GM21737 (cell line): ENCODE measurements at regions not wholly inside any gene's neighbourhood (a gene's known extent, or its start where the extent isn't known, plus 50 kb on each side); places are given as distances from the start of the nearest gene placed in this dataset.

ENCODE experiments used
- ATAC-seq: cut with Tn5 transposase; IDR thresholded peaks from one replicate; pipeline ENCODE4 v1.9.1; 2021; ENCODE audit warnings: mild to moderate bottlenecking, moderate library complexity; ENCODE audit not compliant: unreplicated experiment

GRCh38 chr5:61650661-61651060 is 318.6 kb downstream of the ZSWIM6 start:
- no peak for ATAC-seq

GRCh38 chr5:61651195-61651594 is 319.1 kb downstream of the ZSWIM6 start:
- ATAC-seq = no peak

DNA sequence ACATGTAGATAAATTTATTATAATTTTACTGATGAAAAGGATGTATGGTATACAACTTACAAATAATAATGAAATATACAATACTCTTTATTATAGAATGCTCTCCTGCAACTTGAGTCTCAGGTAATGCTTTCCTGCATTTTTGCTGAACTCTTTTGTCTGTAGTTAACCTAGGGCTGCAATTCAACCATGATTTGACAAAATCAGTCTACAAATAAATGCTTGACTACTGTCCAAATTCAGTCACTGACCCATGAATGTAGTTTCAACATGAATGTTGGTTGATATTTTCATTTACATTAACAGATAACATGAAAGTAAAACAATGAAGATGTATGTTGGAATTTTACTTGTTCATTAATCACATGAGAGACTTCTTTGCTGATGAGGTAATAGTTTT is 320.9 kb downstream of the ZSWIM6 start:
- no peak for ATAC-seq

GRCh38 chr5:61653807-61654580 is 321.9 kb downstream of the ZSWIM6 start:
- ATAC-seq = no peak

DNA sequence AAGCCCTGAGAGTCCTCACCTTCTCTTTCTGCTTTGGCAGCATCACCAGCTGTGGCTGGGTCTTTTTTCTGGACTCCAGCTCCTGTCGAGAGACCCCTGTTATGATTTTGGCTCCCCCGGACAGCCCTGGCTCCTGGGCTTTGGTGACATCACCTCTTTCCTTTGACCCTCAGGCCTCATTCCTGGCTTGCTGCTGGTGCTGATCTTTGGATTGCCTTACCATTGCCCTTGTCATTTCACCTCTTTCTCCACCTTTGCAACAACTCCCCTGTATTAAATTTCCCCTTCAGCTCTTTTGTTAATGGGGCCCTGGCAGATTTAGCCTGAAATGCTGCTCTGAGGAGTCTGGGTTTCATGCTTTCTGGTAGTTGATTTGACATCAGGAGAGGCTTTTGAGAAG is 322.8 kb downstream of the ZSWIM6 start:
- no peak for ATAC-seq

DNA sequence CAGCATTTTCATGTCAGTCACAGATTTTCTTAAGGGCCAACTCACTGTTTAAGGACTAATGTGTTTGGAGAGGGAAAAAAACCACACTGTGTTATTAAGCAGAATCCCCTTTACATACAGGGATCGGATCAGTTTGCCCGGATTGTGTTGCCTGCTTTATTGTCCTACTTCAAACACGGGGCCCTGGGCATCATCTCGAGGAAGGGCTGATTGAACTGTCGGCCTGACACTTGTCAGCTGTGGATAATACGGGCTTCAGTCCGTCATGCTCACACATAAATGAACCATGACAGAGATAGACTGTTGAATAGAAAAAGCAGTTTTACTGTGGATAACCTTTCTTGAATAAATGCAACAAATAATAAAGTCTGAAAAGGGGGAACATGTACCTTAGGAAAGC is 325.0 kb downstream of the ZSWIM6 start:
- no peak for ATAC-seq

- ATAC-seq = no peak
Measured at GRCh38 chr5:61657686-61658085, 325.6 kb downstream of the ZSWIM6 start.

GRCh38 chr5:61658592-61659008 is 326.5 kb downstream of the ZSWIM6 start:
- peak; percentile 76 for ATAC-seq

- no peak for ATAC-seq
Measured at GRCh38 chr5:61659221-61659696, 327.2 kb downstream of the ZSWIM6 start.

DNA sequence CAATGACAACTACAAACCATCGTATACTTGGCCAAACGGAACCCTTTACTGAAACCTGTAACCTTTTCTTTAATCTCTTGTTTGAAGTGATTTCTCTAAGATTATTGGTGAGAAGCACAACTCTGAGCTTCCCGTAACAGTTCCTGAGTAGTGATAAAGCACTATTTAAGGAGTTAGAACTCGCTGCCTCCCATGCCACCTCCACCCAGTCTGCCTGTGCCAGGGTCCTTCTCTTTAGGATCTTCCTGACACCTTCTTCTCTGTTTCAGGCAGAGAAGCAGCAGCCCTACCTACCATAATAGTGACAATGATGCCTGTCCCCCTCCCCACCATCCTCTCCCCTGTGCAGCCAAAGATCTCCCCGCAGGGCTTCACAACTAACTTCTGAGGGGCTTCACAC is 330.6 kb downstream of the ZSWIM6 start:
- no peak for ATAC-seq

- no peak for ATAC-seq
Measured at GRCh38 chr5:61666064-61666621, 334.1 kb downstream of the ZSWIM6 start.

DNA sequence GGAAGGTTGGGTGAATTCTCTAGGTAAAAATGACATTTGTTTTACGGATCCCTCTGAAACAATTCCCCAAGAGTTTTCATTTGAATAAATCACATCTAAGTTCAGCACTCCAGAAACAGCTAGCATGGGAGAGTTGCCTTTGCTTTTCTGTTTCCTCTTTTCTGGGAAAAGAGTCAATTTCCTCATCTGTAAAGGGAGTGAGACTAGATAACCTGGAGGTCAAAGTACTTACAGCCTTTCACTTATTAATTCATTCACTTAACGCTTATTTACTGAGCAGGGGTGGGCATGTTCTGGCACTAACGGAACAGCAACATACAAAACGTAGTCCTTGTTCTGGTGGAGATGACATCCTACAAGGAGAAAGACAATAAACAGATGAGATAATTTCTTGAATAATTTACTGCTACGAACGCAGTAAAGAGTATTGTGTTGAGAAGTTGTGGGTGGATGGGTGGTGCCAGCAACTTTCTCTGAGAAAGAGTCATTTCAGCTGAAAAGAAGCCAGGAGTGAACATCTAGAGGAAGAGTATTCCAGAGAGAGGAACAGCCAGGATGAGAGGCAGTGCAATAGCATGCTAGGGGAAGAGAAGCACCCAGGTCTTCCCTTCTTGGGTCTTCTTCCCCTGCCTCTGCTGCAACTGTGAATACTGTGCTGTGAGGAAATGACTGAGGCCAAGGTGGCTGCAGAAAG is 335.6 kb downstream of the ZSWIM6 start:
- no peak for ATAC-seq

GRCh38 chr5:61669531-61669930 is 337.5 kb downstream of the ZSWIM6 start:
- no peak for ATAC-seq

DNA sequence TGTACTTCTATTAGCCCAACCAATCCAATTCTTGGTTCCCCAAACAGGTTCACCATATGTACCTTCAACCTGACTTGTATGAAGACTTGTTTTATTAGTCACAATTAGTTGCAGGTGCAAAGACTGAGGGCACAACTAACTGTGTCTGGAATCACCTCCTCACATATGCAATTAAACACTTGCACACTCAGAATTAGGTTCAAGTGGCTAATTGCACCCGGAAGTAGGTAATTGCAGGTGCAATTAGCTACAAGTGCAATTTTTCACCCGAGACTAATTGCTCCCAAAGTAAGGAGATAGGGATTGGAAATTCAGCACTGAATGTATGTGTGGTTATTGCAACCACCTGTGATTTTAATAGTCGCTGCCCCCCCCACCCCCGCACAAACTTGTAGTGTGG is 338.9 kb downstream of the ZSWIM6 start:
- no peak for ATAC-seq

- ATAC-seq = no peak
Measured at GRCh38 chr5:61673007-61673735, 341.1 kb downstream of the ZSWIM6 start.

- ATAC-seq = no peak
Measured at GRCh38 chr5:61674378-61674777, 342.3 kb downstream of the ZSWIM6 start.

DNA sequence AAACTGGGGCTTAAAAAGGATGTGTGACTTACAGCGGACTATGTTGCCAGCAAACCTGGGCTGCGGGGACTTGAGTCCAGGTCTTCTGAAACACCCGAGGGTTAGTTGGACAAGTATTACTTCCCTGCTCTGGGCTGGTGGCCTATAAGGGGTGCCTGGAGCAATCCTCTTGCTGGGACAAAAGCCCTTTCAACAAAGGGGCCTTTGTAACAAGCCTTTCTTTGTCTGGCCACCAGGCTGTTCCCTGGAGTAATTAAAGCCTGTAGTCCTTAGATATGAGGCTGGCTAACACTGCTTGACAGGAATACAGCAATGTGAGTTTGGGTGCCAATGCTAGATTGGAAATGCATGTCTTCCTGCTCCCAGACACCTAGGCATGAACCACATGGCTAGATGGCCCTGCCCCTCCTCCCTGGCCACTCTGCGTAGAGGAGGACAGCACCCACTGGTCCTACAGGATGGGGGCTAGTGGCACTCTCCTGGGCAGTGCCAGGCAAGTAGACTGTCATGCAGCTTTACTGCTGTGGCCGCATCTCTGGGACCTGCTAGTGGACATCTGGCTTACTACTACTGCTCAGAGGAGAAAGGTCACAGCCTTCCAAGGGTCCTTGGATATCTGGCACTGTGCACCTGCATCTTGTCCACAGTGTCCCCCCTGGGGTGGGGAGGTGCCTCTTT is 343.1 kb downstream of the ZSWIM6 start:
- no peak for ATAC-seq

DNA sequence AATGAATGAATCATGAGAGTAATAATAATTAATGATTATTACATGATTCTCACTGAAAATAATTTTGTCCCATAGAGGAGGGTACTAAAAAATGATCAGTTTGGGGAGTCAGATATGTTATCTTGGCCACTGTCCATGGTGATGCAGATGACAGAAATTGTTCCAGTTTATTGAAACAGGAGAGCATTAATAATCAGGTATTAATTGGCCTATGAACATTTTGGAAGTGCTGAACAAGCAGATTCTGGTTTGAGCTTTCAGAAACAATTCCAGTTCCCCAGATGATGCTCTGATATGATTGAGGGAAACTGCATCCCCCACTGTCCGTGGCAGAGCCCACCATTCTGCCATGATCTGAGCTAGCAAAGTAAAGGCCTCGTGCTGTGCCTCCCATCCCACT is 345.2 kb downstream of the ZSWIM6 start:
- ATAC-seq = no peak

DNA sequence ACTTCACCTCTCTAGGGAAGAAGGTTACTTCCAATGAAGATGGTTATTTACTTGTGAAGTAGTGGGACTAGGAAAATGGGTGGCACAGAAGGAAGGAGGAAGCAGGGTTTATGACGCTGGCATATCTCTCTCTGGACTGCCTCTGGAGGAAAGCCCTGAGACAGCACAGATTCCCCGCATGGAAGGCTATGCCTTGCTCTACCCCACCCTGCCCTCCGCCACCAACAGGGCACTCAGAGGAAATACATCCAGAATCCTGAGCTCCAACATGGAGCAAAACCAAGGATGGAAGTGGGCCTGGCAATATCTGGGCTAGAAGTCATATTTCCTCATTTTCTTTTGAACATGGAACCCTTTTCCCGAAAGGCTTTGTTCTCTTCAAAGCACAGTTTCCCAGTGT is 346.9 kb downstream of the ZSWIM6 start:
- ATAC-seq = no peak

- no peak for ATAC-seq
Measured at GRCh38 chr5:61679562-61679961, 347.5 kb downstream of the ZSWIM6 start.

GRCh38 chr5:61680247-61680646 is 348.2 kb downstream of the ZSWIM6 start:
- no peak for ATAC-seq
